ENCODE measurements at regions not wholly inside any gene's neighbourhood (a gene's known extent, or its start where the extent isn't known, plus 50 kb on each side); places are given as distances from the start of the nearest gene placed in this dataset.
A peak's percentile ranks its signal among the peaks of the same experiment; 100 is the strongest.

DNA sequence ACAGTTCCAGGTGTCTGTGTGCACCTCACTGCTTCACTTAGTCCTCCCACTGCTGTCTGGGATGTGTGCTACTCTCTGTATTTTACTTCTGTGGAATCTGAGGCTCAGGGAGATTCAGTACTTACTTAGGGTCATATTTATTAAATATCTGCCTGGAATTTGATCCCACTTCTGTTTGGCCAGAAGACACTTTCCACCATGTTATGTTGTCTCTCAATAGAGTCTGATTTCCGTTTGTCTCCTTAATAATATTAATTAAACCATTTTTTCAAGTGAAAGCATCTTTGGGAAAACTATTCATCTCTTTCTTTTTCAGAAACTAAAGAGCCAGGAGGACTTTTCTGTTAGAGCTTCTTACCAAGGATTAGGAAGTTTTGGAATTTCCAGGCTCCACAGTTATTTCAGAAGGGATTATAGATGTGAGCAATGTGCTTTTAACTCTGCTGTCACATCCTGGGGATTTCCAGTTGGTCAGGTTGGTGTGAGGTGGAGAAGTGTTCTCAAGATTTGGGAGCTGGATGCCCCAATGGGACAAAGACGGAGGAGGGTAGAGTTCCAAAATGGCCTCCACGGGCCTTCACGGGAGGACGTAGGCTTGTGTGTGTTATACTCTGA lies 156.8 kb upstream of the RALGAPA2 start:
- no peaks in the 10 kb centered on the region for H3K4me1 ChIP-seq
- intact Hi-C loops (cut with DNase I; ENCODE audit: low total_unique reads): no loop called here
- H3K4me3 ChIP-seq: no peak overlapping the region
- no peak for TF ChIP-seq POLR2AphosphoS5 (IDR thresholded peaks at IDR 0.05)
- TF ChIP-seq, protein P1, sequence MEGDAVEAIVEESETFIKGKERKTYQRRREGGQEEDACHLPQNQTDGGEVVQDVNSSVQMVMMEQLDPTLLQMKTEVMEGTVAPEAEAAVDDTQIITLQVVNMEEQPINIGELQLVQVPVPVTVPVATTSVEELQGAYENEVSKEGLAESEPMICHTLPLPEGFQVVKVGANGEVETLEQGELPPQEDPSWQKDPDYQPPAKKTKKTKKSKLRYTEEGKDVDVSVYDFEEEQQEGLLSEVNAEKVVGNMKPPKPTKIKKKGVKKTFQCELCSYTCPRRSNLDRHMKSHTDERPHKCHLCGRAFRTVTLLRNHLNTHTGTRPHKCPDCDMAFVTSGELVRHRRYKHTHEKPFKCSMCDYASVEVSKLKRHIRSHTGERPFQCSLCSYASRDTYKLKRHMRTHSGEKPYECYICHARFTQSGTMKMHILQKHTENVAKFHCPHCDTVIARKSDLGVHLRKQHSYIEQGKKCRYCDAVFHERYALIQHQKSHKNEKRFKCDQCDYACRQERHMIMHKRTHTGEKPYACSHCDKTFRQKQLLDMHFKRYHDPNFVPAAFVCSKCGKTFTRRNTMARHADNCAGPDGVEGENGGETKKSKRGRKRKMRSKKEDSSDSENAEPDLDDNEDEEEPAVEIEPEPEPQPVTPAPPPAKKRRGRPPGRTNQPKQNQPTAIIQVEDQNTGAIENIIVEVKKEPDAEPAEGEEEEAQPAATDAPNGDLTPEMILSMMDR (IDR thresholded peaks at IDR 0.05): no peak
- no peak for TF ChIP-seq POLR2A (IDR thresholded peaks at IDR 0.05)
- H3K27ac ChIP-seq: no peak overlapping the region
- no peaks in the 10 kb centered on the region for H3K9me3 ChIP-seq
- H3K27me3 ChIP-seq: peaks cover 0 to 13% of the 10 kb centered on the region in 2 donors
- no peak for DNase-seq (ENCODE audit: low spot score in 2 of 2)
- no peaks in the 10 kb centered on the region for H3K36me3 ChIP-seq

DNA sequence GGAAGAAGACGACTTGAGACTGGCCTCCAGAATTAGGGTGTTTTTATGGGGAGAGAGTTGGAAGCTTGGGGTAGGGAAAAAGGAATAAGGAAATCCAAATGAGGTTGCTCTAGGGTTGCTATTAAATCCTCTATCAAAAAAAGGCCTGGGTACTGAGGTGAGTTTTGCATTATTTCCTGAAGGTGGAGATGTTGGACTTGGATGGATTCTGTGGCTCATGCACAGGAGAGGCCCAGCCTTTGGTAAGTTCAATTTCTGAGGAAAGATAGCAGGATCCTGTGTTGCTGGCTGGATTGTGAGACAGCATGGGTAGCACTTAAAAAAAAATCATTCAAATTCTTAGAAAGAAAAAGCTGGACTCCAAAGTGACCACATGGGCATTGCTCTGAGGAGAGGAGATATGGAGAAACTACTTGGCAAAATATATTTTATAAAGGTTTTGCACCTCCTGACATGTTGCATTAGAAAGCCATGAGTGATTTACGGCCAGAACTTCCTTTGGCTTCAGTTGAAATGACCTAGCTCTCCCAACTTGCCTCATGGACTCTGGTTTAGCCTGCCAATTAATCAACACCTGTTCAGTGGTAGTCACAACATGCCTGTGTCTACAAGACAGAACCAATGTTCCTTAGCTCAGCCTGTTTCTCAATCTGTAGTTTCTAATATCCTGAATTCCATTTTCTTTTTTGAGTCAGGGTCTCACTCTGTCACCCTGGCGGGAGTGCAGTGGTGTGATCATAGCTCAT lies 152.1 kb upstream of the RALGAPA2 start:
- Histone ChIP-seq H3K27me3 (peaks cover 0 to 2% of the 10 kb centered on the region in 2 donors), H3K27ac (no peak overlapping the region), H3K9me3 (no peaks in the 10 kb centered on the region), H3K4me1 (no peaks in the 10 kb centered on the region), H3K4me3 (no peak overlapping the region), H3K36me3 (no peaks in the 10 kb centered on the region)
- no peak for DNase-seq (ENCODE audit: low spot score in 2 of 2)
- TF ChIP-seq, protein P1 (IDR thresholded peaks at IDR 0.05): peak in 1 of 3 donors; percentile 12
- TF ChIP-seq POLR2A (IDR thresholded peaks at IDR 0.05): no peak
- no peak for TF ChIP-seq POLR2AphosphoS5 (IDR thresholded peaks at IDR 0.05)
- intact Hi-C loops (cut with DNase I; ENCODE audit: low total_unique reads): no loop called here

DNA sequence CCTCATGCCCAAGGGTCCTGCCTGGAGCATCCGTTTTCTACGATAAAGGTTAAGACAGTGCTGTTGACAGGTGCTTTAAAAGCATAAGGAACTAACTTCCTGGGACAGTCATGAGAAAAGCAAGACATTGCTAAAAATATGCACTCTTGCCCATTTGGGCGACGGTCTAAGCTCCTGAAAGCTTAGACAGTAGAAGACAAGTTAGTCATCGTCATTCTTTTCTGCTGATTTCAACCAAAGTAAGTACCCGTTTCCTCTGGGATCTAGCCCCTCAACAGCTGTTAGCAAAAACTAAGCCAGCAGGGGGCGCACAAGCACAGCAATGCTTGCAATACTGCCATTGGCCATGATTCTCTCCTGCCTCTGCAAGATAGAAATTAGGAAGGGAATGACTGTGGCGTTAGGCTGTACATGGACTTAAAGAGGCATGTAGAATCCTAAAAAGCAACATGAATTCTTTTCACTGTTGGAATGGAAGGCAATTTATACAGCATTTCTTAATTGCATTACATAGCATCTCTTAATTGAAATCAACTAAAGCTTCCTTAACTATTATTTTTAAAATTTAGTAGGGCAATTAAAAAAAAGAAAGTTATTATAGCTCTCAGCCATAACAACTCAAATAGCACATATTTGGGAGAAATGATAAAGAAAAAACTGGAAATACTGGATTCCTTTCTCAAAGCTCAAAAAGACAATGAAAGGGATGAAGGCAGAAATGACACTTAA lies 147.8 kb upstream of the RALGAPA2 start:
- no peak overlapping the region for H3K27ac ChIP-seq
- peaks cover 0 to 6% of the 10 kb centered on the region in 2 donors for H3K27me3 ChIP-seq
- H3K4me1 ChIP-seq: no peaks in the 10 kb centered on the region
- TF ChIP-seq, protein P1 (IDR thresholded peaks at IDR 0.05): peak; percentile 75 to 90 (median 85)
- TF ChIP-seq POLR2A (IDR thresholded peaks at IDR 0.05) (no peak), POLR2AphosphoS5 (IDR thresholded peaks at IDR 0.05) (no peak)
- H3K4me3 ChIP-seq: no peak overlapping the region
- H3K9me3 ChIP-seq: no peaks in the 10 kb centered on the region
- no peaks in the 10 kb centered on the region for H3K36me3 ChIP-seq
- intact Hi-C loops (cut with DNase I; ENCODE audit: low total_unique reads): no loop called here
- DNase-seq (ENCODE audit: low spot score in 2 of 2): peak; percentile 61 to 80

DNA sequence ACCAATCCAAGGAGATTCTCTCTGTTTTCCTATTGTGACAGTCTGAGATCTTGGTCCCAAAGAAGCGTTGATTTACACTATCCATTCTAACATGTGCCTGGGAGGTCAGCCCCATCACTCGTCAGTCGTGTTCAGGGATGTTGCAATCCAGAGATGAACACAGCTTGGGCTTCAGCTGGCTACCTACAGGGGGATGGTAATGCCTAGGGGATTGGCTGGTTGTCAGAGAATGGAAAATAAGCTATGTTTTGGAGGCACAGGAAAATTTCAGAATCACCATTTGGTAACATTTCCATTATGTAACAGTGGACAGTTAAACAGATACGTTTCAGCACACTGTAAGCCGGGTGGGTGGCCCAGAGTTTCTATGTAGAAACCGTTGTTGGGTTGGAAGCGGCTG lies 147.1 kb upstream of the RALGAPA2 start:
- H3K9me3 ChIP-seq: no peaks in the 10 kb centered on the region
- TF ChIP-seq, protein P1 (IDR thresholded peaks at IDR 0.05): no peak
- TF ChIP-seq POLR2AphosphoS5 (IDR thresholded peaks at IDR 0.05) (no peak), POLR2A (IDR thresholded peaks at IDR 0.05) (no peak)
- no peak for DNase-seq (ENCODE audit: low spot score in 2 of 2)
- no peaks in the 10 kb centered on the region for H3K36me3 ChIP-seq
- no peak overlapping the region for H3K4me3 ChIP-seq
- intact Hi-C loops (cut with DNase I; ENCODE audit: low total_unique reads): no loop called here
- H3K27ac ChIP-seq: no peak overlapping the region
- H3K4me1 ChIP-seq: no peaks in the 10 kb centered on the region
- H3K27me3 ChIP-seq: peaks cover 0 to 6% of the 10 kb centered on the region in 2 donors

DNA sequence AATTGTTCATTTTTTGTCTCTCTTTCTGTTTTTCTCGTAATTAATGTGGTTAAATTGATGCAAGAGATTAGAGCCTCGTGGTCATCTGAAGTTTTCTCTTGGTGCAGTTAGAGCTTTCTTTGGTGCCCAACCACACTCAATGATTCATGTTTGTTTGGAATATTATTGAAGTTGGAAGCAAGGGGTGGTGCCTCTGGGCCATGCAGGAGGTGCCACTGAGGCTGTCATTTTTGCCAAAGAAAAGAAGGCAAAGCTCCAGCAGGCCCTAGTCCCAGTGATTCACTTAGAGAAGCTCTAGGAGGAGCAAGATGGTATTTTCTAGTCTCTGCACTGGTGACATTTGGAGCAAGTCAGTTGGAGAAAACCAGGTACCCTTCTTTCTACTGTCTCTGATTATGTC lies 144.5 kb upstream of the RALGAPA2 start:
- intact Hi-C loops (cut with DNase I; ENCODE audit: low total_unique reads): no loop called here
- Histone ChIP-seq H3K36me3 (no peaks in the 10 kb centered on the region), H3K9me3 (no peaks in the 10 kb centered on the region), H3K4me1 (no peaks in the 10 kb centered on the region), H3K27me3 (peaks cover 0 to 6% of the 10 kb centered on the region in 2 donors), H3K27ac (no peak overlapping the region), H3K4me3 (no peak overlapping the region)
- TF ChIP-seq POLR2A (IDR thresholded peaks at IDR 0.05): no peak
- no peak for TF ChIP-seq POLR2AphosphoS5 (IDR thresholded peaks at IDR 0.05)
- TF ChIP-seq, protein P1 (IDR thresholded peaks at IDR 0.05): no peak
- no peak for DNase-seq (ENCODE audit: low spot score in 2 of 2)

All from breast epithelium (tissue), 4 donors.